Duodenal mucosa (tissue), 2 donors: ENCODE measurements at regions not wholly inside any gene's neighbourhood (a gene's known extent, or its start where the extent isn't known, plus 50 kb on each side); places are given as distances from the start of the nearest gene placed in this dataset.
A peak's percentile ranks its signal among the peaks of the same experiment; 100 is the strongest.

Source experiments
- H3K27ac ChIP-seq: one replicate; pipeline ENCODE4 v1.7.0; 2013; ENCODE audit warnings: low read depth, low read length
- H3K27me3 ChIP-seq, 2 donors: one replicate each; pipeline ENCODE4 v1.7.0; 2013; ENCODE audit warnings: low read length in 2 of 2, control low read depth in 1 of 2; ENCODE audit not compliant: insufficient read depth in 2 of 2, control insufficient read depth in 1 of 2
- H3K36me3 ChIP-seq, 2 donors: one replicate each; pipeline ENCODE4 v1.7.0; 2013; ENCODE audit warnings: low read length in 2 of 2, control low read depth in 1 of 2; ENCODE audit not compliant: insufficient read depth in 2 of 2, control insufficient read depth in 1 of 2
- H3K4me1 ChIP-seq, 2 donors: one replicate each; pipeline ENCODE4 v1.7.0; 2013; ENCODE audit warnings: low read length in 2 of 2, control low read depth in 1 of 2; ENCODE audit not compliant: insufficient read depth in 2 of 2, control insufficient read depth in 1 of 2
- H3K4me3 ChIP-seq, 2 donors: one replicate each; pipeline ENCODE4 v1.7.0; 2013; ENCODE audit warnings: low read length in 2 of 2, low read depth in 1 of 2
- H3K9ac ChIP-seq, 2 donors: one replicate each; pipeline ENCODE4 v1.7.0; 2013; ENCODE audit warnings: low read length in 2 of 2, low read depth in 1 of 2
- H3K9me3 ChIP-seq, 2 donors: one replicate each; pipeline ENCODE4 v1.7.0; 2013; ENCODE audit warnings: low read length in 2 of 2, control low read depth in 1 of 2; ENCODE audit not compliant: control insufficient read depth in 1 of 2

DNA sequence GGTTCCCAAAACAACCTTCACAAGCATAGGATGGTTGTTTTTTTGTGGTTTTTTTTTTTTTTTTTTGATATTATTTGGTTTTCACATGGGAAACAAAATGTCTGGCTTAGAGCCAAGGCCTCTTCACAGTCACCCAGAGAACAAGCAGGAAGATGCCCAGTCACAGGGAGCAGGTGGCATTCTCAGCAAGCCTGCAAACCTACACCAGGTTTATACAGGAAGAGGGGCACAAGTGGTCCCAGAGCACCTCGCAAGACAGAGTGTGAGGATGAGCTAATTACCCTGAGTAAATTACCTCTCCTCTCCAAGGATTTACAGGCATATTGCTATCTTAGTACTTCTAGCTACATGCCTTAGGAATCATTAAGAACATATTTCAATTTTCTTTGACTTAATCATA, 1375.6 kb downstream of the EFNB2 start:
- H3K9ac ChIP-seq = no peak overlapping the region
- no peaks in the 10 kb centered on the region for H3K27me3 ChIP-seq
- H3K4me1 ChIP-seq = no peaks in the 10 kb centered on the region
- H3K27ac ChIP-seq = no peak overlapping the region
- no peaks in the 10 kb centered on the region for H3K36me3 ChIP-seq
- H3K4me3 ChIP-seq = no peak overlapping the region
- no peaks in the 10 kb centered on the region for H3K9me3 ChIP-seq

GRCh38 chr13:105153611-105154010, 1381.9 kb downstream of the EFNB2 start:
- H3K27me3 ChIP-seq = no peaks in the 10 kb centered on the region
- no peak overlapping the region for H3K9ac ChIP-seq
- H3K4me3 ChIP-seq = no peak overlapping the region
- no peak overlapping the region for H3K27ac ChIP-seq
- H3K36me3 ChIP-seq = no peaks in the 10 kb centered on the region
- H3K4me1 ChIP-seq = no peaks in the 10 kb centered on the region
- no peaks in the 10 kb centered on the region for H3K9me3 ChIP-seq

DNA sequence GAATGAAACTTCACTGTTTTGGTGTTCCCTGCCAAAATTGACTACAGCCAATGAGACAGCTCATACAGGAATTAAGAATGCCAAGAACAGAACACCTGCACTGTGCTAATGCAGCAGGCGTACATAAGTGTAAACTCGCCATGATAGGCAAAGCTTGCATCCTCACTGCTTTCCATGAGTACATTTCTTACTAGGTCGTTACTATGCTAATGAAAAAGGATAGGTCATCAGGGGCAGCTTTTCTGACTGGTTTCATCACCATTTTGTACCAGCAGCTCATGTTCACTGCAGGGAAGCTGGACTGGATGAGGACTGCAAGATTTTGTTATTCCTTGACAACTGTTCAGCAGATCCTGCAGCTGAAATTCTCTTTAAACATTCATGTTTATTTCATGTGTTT, 1383.8 kb downstream of the EFNB2 start:
- no peaks in the 10 kb centered on the region for H3K36me3 ChIP-seq
- H3K9ac ChIP-seq = no peak overlapping the region
- H3K4me3 ChIP-seq = no peak overlapping the region
- no peaks in the 10 kb centered on the region for H3K4me1 ChIP-seq
- no peaks in the 10 kb centered on the region for H3K27me3 ChIP-seq
- H3K9me3 ChIP-seq = no peaks in the 10 kb centered on the region
- no peak overlapping the region for H3K27ac ChIP-seq

DNA sequence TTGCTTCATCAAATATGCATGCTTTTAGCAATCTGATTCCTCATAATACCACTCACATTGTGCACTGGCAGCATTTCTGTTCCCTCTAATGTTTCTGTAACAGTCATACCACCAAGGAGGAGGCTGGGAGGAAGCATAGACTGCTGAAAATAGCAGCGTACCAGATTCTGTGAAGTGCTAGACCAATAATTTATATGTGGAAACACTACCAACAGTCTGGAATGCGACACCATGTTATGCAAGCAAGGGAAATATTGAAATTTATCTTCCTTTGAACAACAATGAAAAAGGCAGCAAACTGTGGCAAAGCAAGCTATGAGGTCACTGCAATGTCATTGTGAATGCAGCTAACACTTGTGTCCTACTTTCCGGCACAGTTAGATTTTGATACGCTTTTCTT, 1388.0 kb downstream of the EFNB2 start:
- H3K27me3 ChIP-seq = no peaks in the 10 kb centered on the region
- H3K9ac ChIP-seq = no peak overlapping the region
- H3K36me3 ChIP-seq = no peaks in the 10 kb centered on the region
- no peaks in the 10 kb centered on the region for H3K9me3 ChIP-seq
- H3K4me3 ChIP-seq = no peak overlapping the region
- no peaks in the 10 kb centered on the region for H3K4me1 ChIP-seq
- no peak overlapping the region for H3K27ac ChIP-seq

- no peaks in the 10 kb centered on the region for H3K4me1 ChIP-seq
- no peaks in the 10 kb centered on the region for H3K27me3 ChIP-seq
- no peak overlapping the region for H3K9ac ChIP-seq
- H3K4me3 ChIP-seq = no peak overlapping the region
- H3K27ac ChIP-seq = no peak overlapping the region
- H3K9me3 ChIP-seq = no peaks in the 10 kb centered on the region
- H3K36me3 ChIP-seq = no peaks in the 10 kb centered on the region
Measured at GRCh38 chr13:105144936-105145335, 1390.5 kb downstream of the EFNB2 start.

- Histone ChIP-seq H3K27ac (no peak overlapping the region), H3K4me3 (no peak overlapping the region), H3K9ac (no peak overlapping the region), H3K36me3 (no peaks in the 10 kb centered on the region), H3K27me3 (no peaks in the 10 kb centered on the region), H3K9me3 (no peaks in the 10 kb centered on the region), H3K4me1 (no peaks in the 10 kb centered on the region)
Measured at GRCh38 chr13:105144020-105144419, 1391.4 kb downstream of the EFNB2 start.

- no peaks in the 10 kb centered on the region for H3K9me3 ChIP-seq
- H3K9ac ChIP-seq = no peak overlapping the region
- H3K27me3 ChIP-seq = no peaks in the 10 kb centered on the region
- no peak overlapping the region for H3K4me3 ChIP-seq
- H3K4me1 ChIP-seq = no peaks in the 10 kb centered on the region
- H3K27ac ChIP-seq = no peak overlapping the region
- H3K36me3 ChIP-seq = no peaks in the 10 kb centered on the region
Measured at GRCh38 chr13:105142556-105142955, 1392.9 kb downstream of the EFNB2 start.

DNA sequence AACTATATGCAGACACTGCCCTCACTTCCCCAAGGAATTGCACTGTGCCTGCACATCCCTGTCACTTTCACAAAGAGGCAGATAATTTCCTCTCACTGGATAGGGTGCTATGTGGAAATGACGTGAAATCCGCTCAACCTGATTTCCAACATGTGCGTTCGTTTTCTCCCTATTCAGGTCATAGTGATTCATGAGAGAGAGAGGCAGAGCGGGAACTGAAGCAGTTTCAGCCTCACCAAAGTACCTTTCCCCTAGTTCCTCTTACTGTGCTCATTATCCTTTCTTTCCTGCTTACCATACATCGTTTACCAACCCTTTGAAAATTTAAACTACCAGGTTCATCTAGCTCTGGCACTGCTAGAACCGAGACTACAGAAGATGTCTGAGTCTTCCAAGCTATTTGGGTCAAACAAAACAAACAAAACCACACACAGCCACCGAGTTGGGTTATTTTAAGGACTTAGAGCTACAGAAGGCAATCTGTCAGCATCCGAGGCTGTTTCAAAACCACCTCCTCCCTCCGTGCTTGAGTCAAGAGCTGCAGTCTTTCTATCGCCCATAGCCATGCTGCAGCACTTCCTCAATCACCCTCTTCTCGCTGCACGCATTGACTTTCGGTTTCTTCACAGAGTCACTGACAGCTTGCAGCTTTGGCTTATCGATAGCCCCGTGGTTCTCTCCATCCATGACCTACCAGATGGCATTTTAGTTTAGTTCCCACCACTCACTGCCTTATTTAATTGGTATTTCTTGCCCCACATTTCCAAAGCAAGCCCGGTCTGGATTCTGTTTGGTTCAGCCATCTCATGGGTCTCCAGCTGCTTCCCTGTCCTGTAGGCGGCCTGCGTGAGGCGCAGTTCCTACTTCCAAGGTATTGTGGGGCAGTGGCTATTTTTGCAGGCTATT, 1395.8 kb downstream of the EFNB2 start:
- Histone ChIP-seq H3K9me3 (no peaks in the 10 kb centered on the region), H3K9ac (peak overlapping the region; percentile 7 to 28), H3K27ac (peak overlapping the region; percentile 25), H3K4me1 (no peaks in the 10 kb centered on the region), H3K27me3 (no peaks in the 10 kb centered on the region), H3K4me3 (peak overlapping the region; percentile 68 to 69), H3K36me3 (no peaks in the 10 kb centered on the region)

DNA sequence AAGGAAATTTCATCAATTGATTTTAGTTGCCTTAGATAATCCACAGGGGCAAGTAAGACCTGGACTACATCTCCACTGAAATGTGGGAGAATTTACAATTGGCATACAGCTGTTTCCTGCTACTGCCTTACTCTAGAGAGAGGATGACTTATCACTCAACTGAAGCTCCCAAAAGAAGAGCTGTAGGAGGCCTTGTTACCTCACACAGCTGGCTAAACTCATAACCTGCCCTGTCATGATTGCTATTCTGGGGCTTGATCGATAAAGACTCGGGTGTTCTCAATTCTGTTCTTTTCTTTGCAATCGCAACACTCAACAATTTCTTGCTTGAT, 1396.4 kb downstream of the EFNB2 start:
- no peaks in the 10 kb centered on the region for H3K27me3 ChIP-seq
- no peak overlapping the region for H3K27ac ChIP-seq
- no peaks in the 10 kb centered on the region for H3K4me1 ChIP-seq
- no peaks in the 10 kb centered on the region for H3K9me3 ChIP-seq
- peak overlapping the region; percentile 68 to 69 for H3K4me3 ChIP-seq
- H3K36me3 ChIP-seq = no peaks in the 10 kb centered on the region
- H3K9ac ChIP-seq = no peak overlapping the region

DNA sequence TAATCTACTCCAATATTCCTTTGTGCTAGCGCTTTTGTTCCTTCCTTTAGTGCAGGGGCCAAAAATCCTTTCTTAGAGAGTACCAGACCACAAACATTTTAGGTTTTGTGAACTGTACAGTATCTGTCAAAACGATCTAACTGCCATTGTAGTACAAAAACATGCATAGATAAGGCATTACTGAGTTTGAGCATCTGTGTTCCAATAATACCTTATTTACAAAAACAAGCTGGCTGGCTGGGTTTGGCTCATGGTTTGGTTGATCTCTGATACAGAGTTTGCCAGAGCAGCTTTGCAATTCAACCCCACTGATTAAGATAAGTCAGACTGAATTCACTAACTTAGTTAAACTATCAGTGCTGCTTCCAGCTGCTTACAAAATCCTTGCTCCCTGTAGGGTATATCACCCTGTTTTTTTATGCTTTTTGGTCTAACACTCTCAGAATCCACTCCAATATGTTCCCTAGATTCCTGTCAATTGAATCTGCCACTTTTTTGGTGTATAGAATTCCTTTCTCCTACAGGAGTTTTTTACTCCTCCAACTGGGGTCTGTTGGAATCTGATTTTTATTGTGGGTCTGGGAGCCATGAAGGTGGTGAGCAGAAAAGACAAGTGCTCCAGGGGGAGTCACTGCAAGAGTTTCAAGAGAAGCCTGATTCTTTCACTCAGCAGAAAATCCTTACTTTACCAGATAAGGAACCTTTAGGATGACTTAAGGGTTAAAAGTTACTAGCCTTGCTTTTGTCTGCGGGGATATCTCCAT, 1399.4 kb downstream of the EFNB2 start:
- Histone ChIP-seq H3K36me3 (no peaks in the 10 kb centered on the region), H3K4me3 (no peak overlapping the region), H3K9me3 (no peaks in the 10 kb centered on the region), H3K9ac (no peak overlapping the region), H3K27ac (no peak overlapping the region), H3K27me3 (no peaks in the 10 kb centered on the region), H3K4me1 (no peaks in the 10 kb centered on the region)
